NCI-H82 (cell line): ENCODE measurements at regions not wholly inside any gene's neighbourhood (a gene's known extent, or its start where the extent isn't known, plus 50 kb on each side); places are given as distances from the start of the nearest gene placed in this dataset.
"Not testable (repeated sequence)": the region's sequence is repeated elsewhere in the genome, so short reads cannot be mapped to it uniquely, and the experiment has no call there.

ENCODE experiments used
- DNase-seq: peaks from one replicate; lab custom pipeline; 2025; lab: John Stamatoyannopoulos, UW

- no peak for DNase-seq
Measured at GRCh38 chr3:5035113-5035512, 55.9 kb downstream of the BHLHE40 start.

GRCh38 chr3:5035692-5036391 lies 56.6 kb downstream of the BHLHE40 start:
- DNase-seq: no peak

GRCh38 chr3:5036392-5036766 lies 57.1 kb downstream of the BHLHE40 start:
- no peak for DNase-seq

GRCh38 chr3:5036858-5037257 lies 57.6 kb downstream of the BHLHE40 start:
- DNase-seq: no peak

GRCh38 chr3:5039585-5039984 lies 60.3 kb downstream of the BHLHE40 start:
- DNase-seq: no peak

- no peak for DNase-seq
Measured at GRCh38 chr3:5041315-5041714, 62.1 kb downstream of the BHLHE40 start.

- DNase-seq: no peak
Measured at GRCh38 chr3:5045961-5046360, 66.7 kb downstream of the BHLHE40 start.

- DNase-seq: peak; percentile 81
Measured at GRCh38 chr3:5047764-5048419, 68.7 kb downstream of the BHLHE40 start.

- DNase-seq: no peak
Measured at GRCh38 chr3:5051772-5052171, 70.3 kb upstream of the ARL8B start.

- DNase-seq: no peak
Measured at GRCh38 chr3:5052247-5052646, 69.8 kb upstream of the ARL8B start.

GRCh38 chr3:5053021-5053831 lies 68.9 kb upstream of the ARL8B start:
- no peak for DNase-seq

- DNase-seq: no peak
Measured at GRCh38 chr3:5054098-5054497, 68.0 kb upstream of the ARL8B start.

- DNase-seq: not testable (repeated sequence)
Measured at GRCh38 chr3:5054579-5054978, 67.5 kb upstream of the ARL8B start.

- no peak for DNase-seq
Measured at GRCh38 chr3:5055357-5056110, 66.6 kb upstream of the ARL8B start.

GRCh38 chr3:5056111-5056391 lies 66.0 kb upstream of the ARL8B start:
- no peak for DNase-seq

- DNase-seq: peak; percentile 13
Measured at GRCh38 chr3:5057272-5057671, 64.8 kb upstream of the ARL8B start.

- peak; percentile 78 for DNase-seq
Measured at GRCh38 chr3:5057857-5058324, 64.2 kb upstream of the ARL8B start.

- no peak for DNase-seq
Measured at GRCh38 chr3:5058471-5058951, 63.6 kb upstream of the ARL8B start.

GRCh38 chr3:5059782-5060181 lies 62.3 kb upstream of the ARL8B start:
- no peak for DNase-seq

GRCh38 chr3:5061218-5061569 lies 60.9 kb upstream of the ARL8B start:
- no peak for DNase-seq

GRCh38 chr3:5063724-5064123 lies 58.4 kb upstream of the ARL8B start:
- no peak for DNase-seq

- no peak for DNase-seq
Measured at GRCh38 chr3:5068531-5069050, 53.5 kb upstream of the ARL8B start.
